ENCODE measurements at regions not wholly inside any gene's neighbourhood (a gene's known extent, or its start where the extent isn't known, plus 50 kb on each side); places are given as distances from the start of the nearest gene placed in this dataset.
A peak's percentile ranks its signal among the peaks of the same experiment; 100 is the strongest.

- H3K4me3 ChIP-seq (ENCODE audit: control insufficient read depth, low read depth, low read length) = no peak overlapping the region
- TF ChIP-seq CTCF (IDR thresholded peaks at IDR 0.05; ENCODE audit: control insufficient read depth, insufficient read depth, low read depth, low read length, missing control alignments) = no peak
These were observed 159.6 kb downstream of the NXNL2 start for GRCh38 chr9:88694625-88695024.

GRCh38 chr9:88696501-88696900 lies 161.5 kb downstream of the NXNL2 start:
- no peak for TF ChIP-seq CTCF (IDR thresholded peaks at IDR 0.05; ENCODE audit: control insufficient read depth, insufficient read depth, low read depth, low read length, missing control alignments)
- DNase-seq (ENCODE audit: low read depth) = no peak
- no peak overlapping the region for H3K4me3 ChIP-seq (ENCODE audit: control insufficient read depth, low read depth, low read length)

More at GRCh38 chr9:88694625-88695024, 159.6 kb downstream of the NXNL2 start:
- no peak for DNase-seq (ENCODE audit: low read depth)

- TF ChIP-seq CTCF (IDR thresholded peaks at IDR 0.05; ENCODE audit: control insufficient read depth, insufficient read depth, low read depth, low read length, missing control alignments) = no peak
- H3K4me3 ChIP-seq (ENCODE audit: control insufficient read depth, low read depth, low read length) = no peak overlapping the region
- DNase-seq (ENCODE audit: low read depth) = no peak
These were observed 162.9 kb downstream of the NXNL2 start for GRCh38 chr9:88697764-88698432.

GRCh38 chr9:88702985-88703384 lies 168.0 kb downstream of the NXNL2 start:
- H3K4me3 ChIP-seq (ENCODE audit: control insufficient read depth, low read depth, low read length) = no peak overlapping the region
- TF ChIP-seq CTCF (IDR thresholded peaks at IDR 0.05; ENCODE audit: control insufficient read depth, insufficient read depth, low read depth, low read length, missing control alignments) = no peak

GRCh38 chr9:88706193-88707113 lies 171.5 kb downstream of the NXNL2 start:
- no peak for DNase-seq (ENCODE audit: low read depth)
- H3K4me3 ChIP-seq (ENCODE audit: control insufficient read depth, low read depth, low read length) = no peak overlapping the region
- no peak for TF ChIP-seq CTCF (IDR thresholded peaks at IDR 0.05; ENCODE audit: control insufficient read depth, insufficient read depth, low read depth, low read length, missing control alignments)

More at GRCh38 chr9:88702985-88703384, 168.0 kb downstream of the NXNL2 start:
- no peak for DNase-seq (ENCODE audit: low read depth)

- DNase-seq (ENCODE audit: low read depth) = no peak
- peak; percentile 3 for TF ChIP-seq CTCF (IDR thresholded peaks at IDR 0.05; ENCODE audit: control insufficient read depth, insufficient read depth, low read depth, low read length, missing control alignments)
- H3K4me3 ChIP-seq (ENCODE audit: control insufficient read depth, low read depth, low read length) = no peak overlapping the region
These were observed 175.5 kb downstream of the NXNL2 start for GRCh38 chr9:88710449-88710848.

Measured in AG09309 (cell line).